ENCODE measurements at regions not wholly inside any gene's neighbourhood (a gene's known extent, or its start where the extent isn't known, plus 50 kb on each side); places are given as distances from the start of the nearest gene placed in this dataset.

GRCh38 chr5:163387589-163388343 lies 49.6 kb upstream of the CCNG1 start:
- DNase-seq (ENCODE audit: low read depth), result no peak
- TF ChIP-seq, protein P1, sequence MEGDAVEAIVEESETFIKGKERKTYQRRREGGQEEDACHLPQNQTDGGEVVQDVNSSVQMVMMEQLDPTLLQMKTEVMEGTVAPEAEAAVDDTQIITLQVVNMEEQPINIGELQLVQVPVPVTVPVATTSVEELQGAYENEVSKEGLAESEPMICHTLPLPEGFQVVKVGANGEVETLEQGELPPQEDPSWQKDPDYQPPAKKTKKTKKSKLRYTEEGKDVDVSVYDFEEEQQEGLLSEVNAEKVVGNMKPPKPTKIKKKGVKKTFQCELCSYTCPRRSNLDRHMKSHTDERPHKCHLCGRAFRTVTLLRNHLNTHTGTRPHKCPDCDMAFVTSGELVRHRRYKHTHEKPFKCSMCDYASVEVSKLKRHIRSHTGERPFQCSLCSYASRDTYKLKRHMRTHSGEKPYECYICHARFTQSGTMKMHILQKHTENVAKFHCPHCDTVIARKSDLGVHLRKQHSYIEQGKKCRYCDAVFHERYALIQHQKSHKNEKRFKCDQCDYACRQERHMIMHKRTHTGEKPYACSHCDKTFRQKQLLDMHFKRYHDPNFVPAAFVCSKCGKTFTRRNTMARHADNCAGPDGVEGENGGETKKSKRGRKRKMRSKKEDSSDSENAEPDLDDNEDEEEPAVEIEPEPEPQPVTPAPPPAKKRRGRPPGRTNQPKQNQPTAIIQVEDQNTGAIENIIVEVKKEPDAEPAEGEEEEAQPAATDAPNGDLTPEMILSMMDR (IDR thresholded peaks at IDR 0.05; ENCODE audit: low read depth, low read length, missing control alignments), result no peak

More at GRCh38 chr5:163387589-163388343, 49.6 kb upstream of the CCNG1 start:
- no peak overlapping the region for H3K4me3 ChIP-seq (ENCODE audit: low read depth, low read length)
